Sigmoid colon (tissue), 6 donors: ENCODE measurements at regions not wholly inside any gene's neighbourhood (a gene's known extent, or its start where the extent isn't known, plus 50 kb on each side); places are given as distances from the start of the nearest gene placed in this dataset.

ENCODE experiments used
- DNase-seq: peaks from one replicate; pipeline ENCODE4 v3.0.0-alpha.2; 2019
- H3K27ac ChIP-seq, 4 donors: fragments of 200-600 bp; sonication (generic); one replicate each; pipeline ENCODE4 v1.5.1; 2016 to 2019; ENCODE audit warnings: mild to moderate bottlenecking in 1 of 4
- H3K27me3 ChIP-seq, 3 donors: fragments of 200-600 bp; sonication (generic); one replicate each; pipeline ENCODE4 v1.5.1; 2019; ENCODE audit warnings: mild to moderate bottlenecking in 1 of 3
- H3K36me3 ChIP-seq, 4 donors: fragments of 200-600 bp; sonication (generic); one replicate each; pipeline ENCODE4 v1.5.1; 2016 to 2019
- H3K4me1 ChIP-seq, 4 donors: fragments of 200-600 bp; sonication (generic); one replicate each; pipeline ENCODE4 v1.5.1; 2017 to 2019
- H3K4me3 ChIP-seq, 4 donors: fragments of 200-600 bp; sonication (generic); one replicate each; pipeline ENCODE4 v1.5.1; 2017 to 2019; ENCODE audit warnings: mild to moderate bottlenecking in 2 of 4, moderate library complexity in 1 of 4
- H3K9me3 ChIP-seq, 4 donors: fragments of 200-600 bp in 3 of 4; sonication (generic) in 3 of 4; one replicate each; pipeline versions ENCODE4 v1.5.1 to v1.6.1; 2013 to 2019
- EP300 ChIP-seq, 4 donors: sonication (generic); formaldehyde crosslinking; IDR thresholded peaks; one replicate each; pipeline ENCODE4 v1.6.1; 2017; ENCODE audit warnings: antibody characterized with exemption in 4 of 4
- POLR2A ChIP-seq, 2 donors: fragments of 450-650 bp; IDR thresholded peaks; one replicate each; pipeline ENCODE4 v1.6.1; 2016; ENCODE audit warnings: antibody characterized with exemption in 2 of 2, mild to moderate bottlenecking in 2 of 2, moderate library complexity in 2 of 2
- POLR2AphosphoS5 ChIP-seq, 4 donors: sonication (generic); formaldehyde crosslinking; IDR thresholded peaks; one replicate each; pipeline ENCODE4 v1.6.1; 2017; ENCODE audit warnings: antibody characterized with exemption in 4 of 4
- WGBS, 2 donors: extraction: QIAGEN DNeasy Blood & Tissue Kit; methylation state at CpG; one replicate each; pipeline ENCODE4 v1.1.7; 2013; 5-methylcytosine and 5-hydroxymethylcytosine counted together
- intact Hi-C: fragments of 100-400 bp; cut with DNase I; formaldehyde crosslinking; loops from one replicate; pipeline ENCODE4 v1.15.1; 2023
- TF ChIP-seq, protein P1 (sequence below), 4 experiments: fragments of 450-650 bp in 3 of 4; fragments of 200-600 bp in 1 of 4; IDR thresholded peaks; one replicate each; pipeline ENCODE4 v1.5.1; 2016 to 2019; ENCODE audit warnings: antibody characterized with exemption in 4 of 4, mild to moderate bottlenecking in 3 of 4, moderate library complexity in 2 of 4
- donor health status: healthy with polysubstance abuse.
- donor health status: healthy.

DNA sequence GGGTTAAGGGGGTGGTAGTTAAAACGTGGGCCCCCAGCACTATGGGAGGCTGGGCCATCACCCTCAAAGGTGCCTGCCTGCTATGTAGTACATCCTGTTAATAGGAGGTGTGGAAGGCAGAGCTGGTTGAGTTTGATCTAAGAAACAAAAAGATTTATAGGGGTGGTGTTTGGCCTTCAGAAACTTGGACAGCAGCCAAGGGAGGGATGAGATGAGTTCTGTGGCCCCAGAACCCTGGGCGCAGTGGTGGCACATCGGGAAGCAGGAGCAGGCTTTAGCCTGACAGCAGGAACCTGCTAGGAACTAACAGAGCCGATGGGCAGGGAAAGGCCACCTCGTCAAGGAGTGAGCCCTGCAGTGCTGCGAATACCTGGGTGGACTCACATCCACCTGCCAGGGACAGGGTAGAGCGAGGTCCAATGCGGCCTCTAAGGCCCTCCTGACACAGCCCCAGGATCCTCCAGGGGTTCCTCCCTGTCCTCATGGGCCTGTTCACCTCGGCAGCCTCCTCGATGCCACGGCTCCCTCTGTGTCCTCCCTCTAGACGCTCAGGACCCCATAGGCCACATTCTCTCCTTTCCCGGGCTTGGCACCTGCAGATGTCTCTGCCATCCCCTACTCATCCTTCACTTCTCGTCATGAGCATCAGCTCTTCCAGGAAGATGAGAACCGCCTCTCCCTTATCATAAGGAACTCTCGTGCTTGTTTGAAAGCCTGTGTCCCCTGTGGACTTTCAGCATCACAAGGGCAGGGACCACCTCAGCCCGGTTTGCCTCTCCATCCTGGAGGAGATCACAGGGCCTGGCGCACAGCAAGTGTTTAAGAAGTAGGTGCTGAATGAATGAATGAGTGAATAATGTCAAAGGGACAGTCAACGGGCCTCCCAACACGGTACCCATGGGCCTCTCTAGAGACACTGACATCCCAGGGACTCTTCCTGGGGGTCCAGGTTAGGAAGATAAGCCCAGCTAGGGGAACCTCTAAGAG is 103.5 kb upstream of the TNRC6C start:
- no peak for DNase-seq
- intact Hi-C loops = no loop called here
- H3K4me1 ChIP-seq = no peaks in the 10 kb centered on the region
- no peak overlapping the region for H3K27ac ChIP-seq
- H3K36me3 ChIP-seq = no peaks in the 10 kb centered on the region
- H3K9me3 ChIP-seq = no peaks in the 10 kb centered on the region
- no peaks in the 10 kb centered on the region for H3K27me3 ChIP-seq
- WGBS, 2 donors = 87 to 88% methylated on average over 20 of the region's 20 CpGs
- TF ChIP-seq EP300 (IDR thresholded peaks at IDR 0.05) (no peak), POLR2AphosphoS5 (IDR thresholded peaks at IDR 0.05) (no peak), POLR2A (IDR thresholded peaks at IDR 0.05) (no peak)
- TF ChIP-seq, protein P1, sequence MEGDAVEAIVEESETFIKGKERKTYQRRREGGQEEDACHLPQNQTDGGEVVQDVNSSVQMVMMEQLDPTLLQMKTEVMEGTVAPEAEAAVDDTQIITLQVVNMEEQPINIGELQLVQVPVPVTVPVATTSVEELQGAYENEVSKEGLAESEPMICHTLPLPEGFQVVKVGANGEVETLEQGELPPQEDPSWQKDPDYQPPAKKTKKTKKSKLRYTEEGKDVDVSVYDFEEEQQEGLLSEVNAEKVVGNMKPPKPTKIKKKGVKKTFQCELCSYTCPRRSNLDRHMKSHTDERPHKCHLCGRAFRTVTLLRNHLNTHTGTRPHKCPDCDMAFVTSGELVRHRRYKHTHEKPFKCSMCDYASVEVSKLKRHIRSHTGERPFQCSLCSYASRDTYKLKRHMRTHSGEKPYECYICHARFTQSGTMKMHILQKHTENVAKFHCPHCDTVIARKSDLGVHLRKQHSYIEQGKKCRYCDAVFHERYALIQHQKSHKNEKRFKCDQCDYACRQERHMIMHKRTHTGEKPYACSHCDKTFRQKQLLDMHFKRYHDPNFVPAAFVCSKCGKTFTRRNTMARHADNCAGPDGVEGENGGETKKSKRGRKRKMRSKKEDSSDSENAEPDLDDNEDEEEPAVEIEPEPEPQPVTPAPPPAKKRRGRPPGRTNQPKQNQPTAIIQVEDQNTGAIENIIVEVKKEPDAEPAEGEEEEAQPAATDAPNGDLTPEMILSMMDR (IDR thresholded peaks at IDR 0.05) = no peak
- H3K4me3 ChIP-seq = no peak overlapping the region

GRCh38 chr17:77856551-77857305 is 101.8 kb upstream of the TNRC6C start:
- intact Hi-C loops = no loop called here
- Histone ChIP-seq H3K4me3 (no peak overlapping the region), H3K27me3 (no peaks in the 10 kb centered on the region), H3K9me3 (no peaks in the 10 kb centered on the region), H3K27ac (no peak overlapping the region), H3K36me3 (no peaks in the 10 kb centered on the region), H3K4me1 (no peaks in the 10 kb centered on the region)
- 78 to 80% methylated on average over 20 of the region's 20 CpGs for WGBS, 2 donors
- no peak for DNase-seq
- TF ChIP-seq POLR2A (IDR thresholded peaks at IDR 0.05) (no peak), POLR2AphosphoS5 (IDR thresholded peaks at IDR 0.05) (no peak), EP300 (IDR thresholded peaks at IDR 0.05) (no peak)
- TF ChIP-seq, protein P1 (IDR thresholded peaks at IDR 0.05) = no peak

GRCh38 chr17:77857306-77857555 is 101.3 kb upstream of the TNRC6C start:
- DNase-seq = no peak
- intact Hi-C loops = no loop called here
- H3K27me3 ChIP-seq = no peaks in the 10 kb centered on the region
- no peak overlapping the region for H3K27ac ChIP-seq
- no peak for TF ChIP-seq POLR2A (IDR thresholded peaks at IDR 0.05)
- TF ChIP-seq, protein P1 (IDR thresholded peaks at IDR 0.05) = no peak
- TF ChIP-seq EP300 (IDR thresholded peaks at IDR 0.05) = no peak
- no peaks in the 10 kb centered on the region for H3K36me3 ChIP-seq
- H3K9me3 ChIP-seq = no peaks in the 10 kb centered on the region
- whole genome bisulfite sequencing, 2 donors = 77 to 78% methylated on average over 3 of the region's 3 CpGs
- no peak overlapping the region for H3K4me3 ChIP-seq
- H3K4me1 ChIP-seq = no peaks in the 10 kb centered on the region

DNA sequence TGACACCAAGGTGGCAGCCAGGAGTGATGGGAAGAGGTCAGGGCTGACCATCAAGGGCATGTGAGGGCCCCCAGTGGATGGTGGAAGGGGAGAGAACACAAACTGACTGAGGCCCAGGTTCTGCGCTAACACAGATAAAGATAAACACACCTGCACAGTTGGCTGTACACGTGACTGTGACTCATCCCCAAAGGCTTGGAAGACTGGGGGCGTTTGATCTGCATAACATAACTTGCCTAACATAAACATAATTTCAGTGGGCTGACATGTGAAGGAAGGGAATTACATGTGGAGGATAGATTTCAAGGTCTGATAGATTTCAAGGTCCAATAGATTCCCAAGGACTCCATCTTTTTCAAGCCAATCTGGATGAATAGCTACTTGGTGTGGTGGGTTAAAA is 100.9 kb upstream of the TNRC6C start:
- no peaks in the 10 kb centered on the region for H3K36me3 ChIP-seq
- no peak overlapping the region for H3K4me3 ChIP-seq
- TF ChIP-seq POLR2AphosphoS5 (IDR thresholded peaks at IDR 0.05) = no peak
- TF ChIP-seq, protein P1 (IDR thresholded peaks at IDR 0.05) = no peak
- no peak for TF ChIP-seq POLR2A (IDR thresholded peaks at IDR 0.05)
- TF ChIP-seq EP300 (IDR thresholded peaks at IDR 0.05) = no peak
- H3K4me1 ChIP-seq = no peaks in the 10 kb centered on the region
- no peak overlapping the region for H3K27ac ChIP-seq
- no peak for DNase-seq
- WGBS, 2 donors = 29 to 59% methylated on average over 3 of the region's 3 CpGs
- no peaks in the 10 kb centered on the region for H3K27me3 ChIP-seq
- no peaks in the 10 kb centered on the region for H3K9me3 ChIP-seq
- intact Hi-C loops = no loop called here
